ENCODE measurements at regions not wholly inside any gene's neighbourhood (a gene's known extent, or its start where the extent isn't known, plus 50 kb on each side); places are given as distances from the start of the nearest gene placed in this dataset.
"Not testable (repeated sequence)": the region's sequence is repeated elsewhere in the genome, so short reads cannot be mapped to it uniquely, and the experiment has no call there.

- Histone ChIP-seq H3K79me2 (no peaks in the 10 kb centered on the region), H3K4me1 (ENCODE audit: insufficient read depth) (no peaks in the 10 kb centered on the region), H3K27ac (no peak overlapping the region), H3K4me2 (no peak overlapping the region), H3K36me3 (replicated peaks; ENCODE audit: insufficient read depth, low read depth) (no peaks in the 10 kb centered on the region), H3K4me3 (no peak overlapping the region), H3K9me2 (replicated peaks; ENCODE audit: insufficient read depth) (no peaks in the 10 kb centered on the region), H4K20me1 (ENCODE audit: insufficient read depth, poor library complexity, severe bottlenecking) (no peaks in the 10 kb centered on the region), H3K27me3 (no peaks in the 10 kb centered on the region), H3K9me3 (ENCODE audit: low read depth) (no peaks in the 10 kb centered on the region), H2AFZ (no peak overlapping the region)
- 82% methylated on average over 2 of the region's 2 CpGs for WGBS (ENCODE audit: low lambda C conversion rate, missing lambda C conversion rate)
- TF ChIP-seq CTCF (IDR thresholded peaks at IDR 0.05; ENCODE audit: poor library complexity) = no peak
- TF ChIP-seq EZH2 (IDR thresholded peaks at IDR 0.05; ENCODE audit: borderline replicate concordance) = no peak
- TF ChIP-seq EZH2phosphoT487 (IDR thresholded peaks at IDR 0.05; ENCODE audit: low read depth, severe bottlenecking, unreplicated experiment) = no peak
- DNase-seq (ENCODE audit: low spot score) = no peak
These were observed 466.6 kb upstream of the PHF14 start for GRCh38 chr7:10507032-10507431.

- Histone ChIP-seq H2AFZ (no peak overlapping the region), H3K9me3 (ENCODE audit: low read depth) (no peaks in the 10 kb centered on the region), H3K79me2 (no peaks in the 10 kb centered on the region), H3K27ac (no peak overlapping the region), H3K36me3 (replicated peaks; ENCODE audit: insufficient read depth, low read depth) (no peaks in the 10 kb centered on the region), H3K4me1 (ENCODE audit: insufficient read depth) (no peaks in the 10 kb centered on the region), H4K20me1 (ENCODE audit: insufficient read depth, poor library complexity, severe bottlenecking) (no peaks in the 10 kb centered on the region), H3K9me2 (replicated peaks; ENCODE audit: insufficient read depth) (no peaks in the 10 kb centered on the region), H3K4me3 (no peak overlapping the region), H3K27me3 (no peaks in the 10 kb centered on the region), H3K4me2 (no peak overlapping the region)
- no peak for DNase-seq (ENCODE audit: low spot score)
- WGBS (ENCODE audit: low lambda C conversion rate, missing lambda C conversion rate) = 56% methylated on average over 2 of the region's 2 CpGs
- TF ChIP-seq EZH2phosphoT487 (IDR thresholded peaks at IDR 0.05; ENCODE audit: low read depth, severe bottlenecking, unreplicated experiment) (no peak), CTCF (IDR thresholded peaks at IDR 0.05; ENCODE audit: poor library complexity) (no peak)
These were observed 452.4 kb upstream of the PHF14 start for GRCh38 chr7:10521306-10521705.

- H3K27ac ChIP-seq; H3K27me3 ChIP-seq; H3K9me2 ChIP-seq (replicated peaks; ENCODE audit: insufficient read depth); H3K4me3 ChIP-seq; DNase-seq (ENCODE audit: low spot score); H3K79me2 ChIP-seq; H3K9me3 ChIP-seq (ENCODE audit: low read depth); H3K4me2 ChIP-seq; H3K36me3 ChIP-seq (replicated peaks; ENCODE audit: insufficient read depth, low read depth); H3K4me1 ChIP-seq (ENCODE audit: insufficient read depth); H4K20me1 ChIP-seq (ENCODE audit: insufficient read depth, poor library complexity, severe bottlenecking); H2AFZ ChIP-seq: not testable (repeated sequence)
- 86% methylated on average over 13 of the region's 13 CpGs for WGBS (ENCODE audit: low lambda C conversion rate, missing lambda C conversion rate)
These were observed 440.2 kb upstream of the PHF14 start for GRCh38 chr7:10533429-10533828.

- H3K36me3 ChIP-seq (replicated peaks; ENCODE audit: insufficient read depth, low read depth) = no peaks in the 10 kb centered on the region
- H3K27me3 ChIP-seq = no peaks in the 10 kb centered on the region
- H4K20me1 ChIP-seq (ENCODE audit: insufficient read depth, poor library complexity, severe bottlenecking) = no peaks in the 10 kb centered on the region
- H2AFZ ChIP-seq = no peak overlapping the region
- H3K4me2 ChIP-seq = no peak overlapping the region
- no peak for DNase-seq (ENCODE audit: low spot score)
- TF ChIP-seq EZH2phosphoT487 (IDR thresholded peaks at IDR 0.05; ENCODE audit: low read depth, severe bottlenecking, unreplicated experiment) (no peak), EZH2 (IDR thresholded peaks at IDR 0.05; ENCODE audit: borderline replicate concordance) (no peak), CTCF (IDR thresholded peaks at IDR 0.05; ENCODE audit: poor library complexity) (no peak)
- no peaks in the 10 kb centered on the region for H3K9me2 ChIP-seq (replicated peaks; ENCODE audit: insufficient read depth)
- no peak overlapping the region for H3K27ac ChIP-seq
- 65% methylated on average over 2 of the region's 2 CpGs for WGBS (ENCODE audit: low lambda C conversion rate, missing lambda C conversion rate)
- no peaks in the 10 kb centered on the region for H3K4me1 ChIP-seq (ENCODE audit: insufficient read depth)
- no peak overlapping the region for H3K4me3 ChIP-seq
- H3K9me3 ChIP-seq (ENCODE audit: low read depth) = no peaks in the 10 kb centered on the region
- H3K79me2 ChIP-seq = no peaks in the 10 kb centered on the region
These were observed 437.1 kb upstream of the PHF14 start for GRCh38 chr7:10536561-10536960.

Measured in hepatocyte (in vitro differentiated cells).